GM19193 (cell line): ENCODE measurements at regions not wholly inside any gene's neighbourhood (a gene's known extent, or its start where the extent isn't known, plus 50 kb on each side); places are given as distances from the start of the nearest gene placed in this dataset.

Experiments
- POLR2A ChIP-seq: IDR thresholded peaks from 4 replicates; pipeline ENCODE4 v1.6.1; 2011; ENCODE audit not compliant: insufficient read depth, insufficient read length; ENCODE audit errors: extremely low read depth

- TF ChIP-seq POLR2A = no peak
These were observed 111.8 kb upstream of the PROK2 start for GRCh38 chr3:71896751-71897150.

GRCh38 chr3:71893702-71894479 lies 108.9 kb upstream of the PROK2 start:
- no peak for TF ChIP-seq POLR2A

GRCh38 chr3:71893122-71893521 lies 108.2 kb upstream of the PROK2 start:
- no peak for TF ChIP-seq POLR2A

- no peak for TF ChIP-seq POLR2A
These were observed 106.5 kb upstream of the PROK2 start for GRCh38 chr3:71891483-71891882.

- no peak for TF ChIP-seq POLR2A
These were observed 105.5 kb upstream of the PROK2 start for GRCh38 chr3:71890356-71890931.

GRCh38 chr3:71887256-71887655 lies 102.3 kb upstream of the PROK2 start:
- TF ChIP-seq POLR2A = no peak

GRCh38 chr3:71885006-71885405 lies 100.1 kb upstream of the PROK2 start:
- TF ChIP-seq POLR2A = no peak

- no peak for TF ChIP-seq POLR2A
These were observed 96.8 kb upstream of the PROK2 start for GRCh38 chr3:71881732-71882131.

GRCh38 chr3:71881041-71881440 lies 96.1 kb upstream of the PROK2 start:
- no peak for TF ChIP-seq POLR2A

- no peak for TF ChIP-seq POLR2A
These were observed 94.1 kb upstream of the PROK2 start for GRCh38 chr3:71879089-71879488.

GRCh38 chr3:71876135-71877105 lies 91.5 kb upstream of the PROK2 start:
- no peak for TF ChIP-seq POLR2A

- no peak for TF ChIP-seq POLR2A
These were observed 90.6 kb upstream of the PROK2 start for GRCh38 chr3:71875461-71875947.

- no peak for TF ChIP-seq POLR2A
These were observed 89.7 kb upstream of the PROK2 start for GRCh38 chr3:71874618-71875017.

- no peak for TF ChIP-seq POLR2A
These were observed 88.2 kb upstream of the PROK2 start for GRCh38 chr3:71873093-71873611.

- no peak for TF ChIP-seq POLR2A
These were observed 87.3 kb upstream of the PROK2 start for GRCh38 chr3:71872256-71872655.
